PC-3 (cell line): ENCODE measurements at regions not wholly inside any gene's neighbourhood (a gene's known extent, or its start where the extent isn't known, plus 50 kb on each side); places are given as distances from the start of the nearest gene placed in this dataset.

Source experiments
- ATAC-seq: fragments of 200-7000 bp; cut with Tn5 transposase; 2 replicates; pipeline ENCODE4 v1.9.1; 2020; ENCODE audit warnings: mild to moderate bottlenecking, moderate library complexity
- BruUV-seq: library from RNA; stranded (reverse); fragments of 400-500 nt; replicated peaks from 2 replicates; lab custom pipeline; 2021; lab: Mats Ljungman, UMichigan
- CTCF ChIA-PET: fragments of 300-600 bp; sonication (Branson Sonifier 250); formaldehyde crosslinking; loops from one replicate; lab custom pipeline; 2022; ENCODE audit warnings: antibody characterized with exemption; lab: Charles Lee
- POLR2A ChIA-PET: fragments of 300-600 bp; sonication (Branson Sonifier 250); formaldehyde crosslinking; loops from one replicate; lab custom pipeline; 2022; ENCODE audit warnings: antibody characterized with exemption; ENCODE audit not compliant: unreplicated experiment; lab: Charles Lee
- DNase-seq: peaks from one replicate; pipeline ENCODE4 v3.0.0-alpha.2; 2015
- H2AFZ ChIP-seq: fragments of 300-600 bp; sonication (generic); 2 replicates; pipeline ENCODE4 v1.6.0; 2016; ENCODE audit warnings: antibody characterized with exemption, low read length
- H3F3A ChIP-seq: fragments of 300-600 bp; sonication (generic); one replicate; pipeline ENCODE4 v1.6.0; 2017; ENCODE audit warnings: antibody characterized with exemption, low read length, control low read depth, mild to moderate bottlenecking; ENCODE audit not compliant: unreplicated experiment
- H3K27ac ChIP-seq: fragments of 300-600 bp; sonication (generic); 2 replicates; pipeline ENCODE4 v1.5.1; 2016; ENCODE audit warnings: mild to moderate bottlenecking, low read length
- H3K27me3 ChIP-seq: fragments of 300-600 bp; sonication (generic); 2 replicates; pipeline ENCODE4 v1.6.1; 2016; ENCODE audit warnings: low read length, mixed read lengths
- H3K36me3 ChIP-seq: fragments of 300-600 bp; sonication (generic); 2 replicates; pipeline ENCODE4 v1.6.1; 2016; ENCODE audit warnings: low read depth, mixed run types, low read length, mixed read lengths
- H3K4me1 ChIP-seq: fragments of 300-600 bp; sonication (generic); 2 replicates; pipeline ENCODE4 v1.5.1; 2016; ENCODE audit warnings: low read length; ENCODE audit not compliant: insufficient read depth
- H3K4me2 ChIP-seq: fragments of 300-600 bp; sonication (generic); 2 replicates; pipeline ENCODE4 v1.6.0; 2016; ENCODE audit warnings: low read length
- H3K4me3 ChIP-seq: fragments of 300-600 bp; sonication (generic); 2 replicates; pipeline ENCODE4 v1.5.1; 2016; ENCODE audit warnings: mild to moderate bottlenecking, low read length, mixed read lengths
- H3K79me2 ChIP-seq: fragments of 300-600 bp; sonication (generic); 2 replicates; pipeline ENCODE4 v1.6.1; 2017; ENCODE audit warnings: low read length, mixed read lengths
- H3K9ac ChIP-seq: fragments of 300-600 bp; sonication (generic); 2 replicates; pipeline ENCODE4 v1.6.0; 2016; ENCODE audit warnings: mild to moderate bottlenecking, low read length
- H3K9me2 ChIP-seq: fragments of 300-600 bp; sonication (generic); replicated peaks from 2 replicates; pipeline ENCODE4 v1.6.1; 2016; ENCODE audit warnings: mixed run types, low read length, mixed read lengths
- H3K9me3 ChIP-seq: fragments of 300-600 bp; sonication (generic); 2 replicates; pipeline ENCODE4 v1.6.1; 2016; ENCODE audit warnings: low read length, mixed read lengths
- H4K20me1 ChIP-seq: fragments of 300-600 bp; sonication (generic); 2 replicates; pipeline ENCODE4 v1.6.1; 2016; ENCODE audit warnings: low read length, mixed read lengths
- EZH2 ChIP-seq: fragments of 300-600 bp; sonication (generic); IDR thresholded peaks from one replicate; pipeline ENCODE4 v1.6.1; 2017; ENCODE audit warnings: antibody characterized with exemption, mild to moderate bottlenecking, low read length; ENCODE audit not compliant: unreplicated experiment
- EZH2phosphoT487 ChIP-seq: fragments of 300-600 bp; sonication (generic); IDR thresholded peaks from 2 replicates; pipeline ENCODE4 v1.6.1; 2018; ENCODE audit warnings: mild to moderate bottlenecking, antibody characterized with exemption, low read length, borderline replicate concordance
- intact Hi-C: fragments of 100-400 bp; cut with micrococcal nuclease; formaldehyde crosslinking; loops from 2 replicates; pipeline ENCODE4 v1.9.0; 2023
- TF ChIP-seq, protein P1 (sequence below): fragments of 300-600 bp; sonication (generic); conservative IDR thresholded peaks from 2 replicates; pipeline ENCODE4 v1.5.1; 2017; ENCODE audit warnings: antibody characterized with exemption, low read depth, mild to moderate bottlenecking, low read length

DNA sequence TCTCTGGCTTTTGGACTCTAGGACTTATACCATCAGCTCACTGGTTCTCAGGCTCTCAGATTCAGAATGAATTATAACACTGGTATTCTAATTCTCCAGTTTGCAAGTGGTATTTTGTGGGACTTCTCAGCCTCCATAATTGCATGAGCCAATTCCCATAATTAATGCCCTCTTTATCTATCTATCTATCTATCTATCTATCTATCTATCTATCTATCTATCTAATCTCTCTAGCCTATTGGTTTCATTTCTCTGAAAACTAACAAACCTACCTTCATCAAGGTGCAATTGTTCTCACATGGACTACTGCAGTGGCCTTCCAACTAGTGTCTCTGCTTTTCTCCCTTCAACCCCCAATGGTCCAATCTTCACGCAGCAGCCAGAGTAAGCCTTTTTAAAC is 507.4 kb downstream of the ETNK1 start:
- Histone ChIP-seq H4K20me1 (no peaks in the 10 kb centered on the region), H3K9me3 (no peaks in the 10 kb centered on the region), H3K36me3 (no peaks in the 10 kb centered on the region), H3K4me1 (no peaks in the 10 kb centered on the region), H3K79me2 (no peaks in the 10 kb centered on the region), H3K9me2 (no peaks in the 10 kb centered on the region), H3K4me3 (no peak overlapping the region), H3K4me2 (no peak overlapping the region), H3K27me3 (no peaks in the 10 kb centered on the region), H3F3A (no peaks in the 10 kb centered on the region), H3K27ac (no peak overlapping the region), H3K9ac (no peak overlapping the region), H2AFZ (no peak overlapping the region)
- TF ChIP-seq, protein P1, sequence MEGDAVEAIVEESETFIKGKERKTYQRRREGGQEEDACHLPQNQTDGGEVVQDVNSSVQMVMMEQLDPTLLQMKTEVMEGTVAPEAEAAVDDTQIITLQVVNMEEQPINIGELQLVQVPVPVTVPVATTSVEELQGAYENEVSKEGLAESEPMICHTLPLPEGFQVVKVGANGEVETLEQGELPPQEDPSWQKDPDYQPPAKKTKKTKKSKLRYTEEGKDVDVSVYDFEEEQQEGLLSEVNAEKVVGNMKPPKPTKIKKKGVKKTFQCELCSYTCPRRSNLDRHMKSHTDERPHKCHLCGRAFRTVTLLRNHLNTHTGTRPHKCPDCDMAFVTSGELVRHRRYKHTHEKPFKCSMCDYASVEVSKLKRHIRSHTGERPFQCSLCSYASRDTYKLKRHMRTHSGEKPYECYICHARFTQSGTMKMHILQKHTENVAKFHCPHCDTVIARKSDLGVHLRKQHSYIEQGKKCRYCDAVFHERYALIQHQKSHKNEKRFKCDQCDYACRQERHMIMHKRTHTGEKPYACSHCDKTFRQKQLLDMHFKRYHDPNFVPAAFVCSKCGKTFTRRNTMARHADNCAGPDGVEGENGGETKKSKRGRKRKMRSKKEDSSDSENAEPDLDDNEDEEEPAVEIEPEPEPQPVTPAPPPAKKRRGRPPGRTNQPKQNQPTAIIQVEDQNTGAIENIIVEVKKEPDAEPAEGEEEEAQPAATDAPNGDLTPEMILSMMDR: no peak
- TF ChIP-seq EZH2: no peak
- no TSS peak for BruUV-seq
- no peak for ATAC-seq
- ChIA-PET CTCF (no interaction called here), POLR2A (no interaction called here)
- DNase-seq: no peak
- intact Hi-C loops: no loop called here

DNA sequence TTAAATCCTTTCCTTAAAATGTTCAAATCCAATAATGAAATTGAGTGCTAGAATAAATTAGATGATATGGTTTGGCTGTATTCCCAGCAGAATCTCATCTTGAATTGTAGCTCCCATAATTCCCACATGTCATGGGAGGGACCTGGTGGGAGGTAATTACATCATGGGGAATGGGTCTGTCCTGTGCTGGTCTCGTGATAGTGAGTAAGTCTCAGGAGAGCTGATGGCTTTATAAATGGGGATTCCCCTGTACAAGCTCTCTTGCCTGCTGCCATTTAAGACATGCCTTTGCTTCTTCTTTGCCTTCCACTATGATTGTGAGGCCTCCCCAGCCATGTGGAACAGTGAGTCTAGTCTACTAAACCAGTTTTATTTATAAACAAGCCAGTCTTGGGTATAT is 508.5 kb downstream of the ETNK1 start:
- CTCF ChIA-PET: no interaction called here
- ATAC-seq: no peak
- H4K20me1 ChIP-seq: no peaks in the 10 kb centered on the region
- H3K36me3 ChIP-seq: no peaks in the 10 kb centered on the region
- H2AFZ ChIP-seq: no peak overlapping the region
- no peaks in the 10 kb centered on the region for H3K9me3 ChIP-seq
- no peak for TF ChIP-seq EZH2
- TF ChIP-seq, protein P1: no peak
- TF ChIP-seq EZH2phosphoT487: no peak
- intact Hi-C loops: no loop called here
- H3K27me3 ChIP-seq: no peaks in the 10 kb centered on the region
- DNase-seq: no peak
- POLR2A ChIA-PET: no interaction called here
- H3F3A ChIP-seq: no peaks in the 10 kb centered on the region
- no peak overlapping the region for H3K4me3 ChIP-seq
- no peaks in the 10 kb centered on the region for H3K9me2 ChIP-seq
- no peaks in the 10 kb centered on the region for H3K79me2 ChIP-seq
- no peak overlapping the region for H3K4me2 ChIP-seq
- BruUV-seq: no TSS peak
- H3K27ac ChIP-seq: no peak overlapping the region
- no peak overlapping the region for H3K9ac ChIP-seq
- H3K4me1 ChIP-seq: no peaks in the 10 kb centered on the region

DNA sequence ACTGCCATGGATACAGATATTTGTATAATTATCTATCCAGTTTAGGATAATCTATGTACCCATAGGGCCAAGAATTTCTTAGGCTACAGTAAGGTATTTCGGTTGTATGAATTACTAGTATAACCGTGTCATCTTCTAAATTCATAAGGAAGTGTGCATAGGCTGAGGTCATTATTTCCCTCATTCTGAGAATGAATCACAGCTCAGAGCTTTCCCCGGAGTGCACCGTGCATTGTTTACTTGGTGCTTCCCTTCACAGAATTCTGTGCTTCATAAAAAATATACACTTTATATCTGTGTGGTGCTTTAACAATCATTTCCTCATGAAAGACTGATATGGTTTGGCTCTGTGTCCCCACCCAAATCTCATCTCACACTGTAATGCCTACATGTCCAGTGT is 514.1 kb downstream of the ETNK1 start:
- no peak overlapping the region for H2AFZ ChIP-seq
- no peak overlapping the region for H3K27ac ChIP-seq
- H3K36me3 ChIP-seq: no peaks in the 10 kb centered on the region
- DNase-seq (no peak), ATAC-seq (no peak)
- H3K4me3 ChIP-seq: no peak overlapping the region
- POLR2A ChIA-PET: no interaction called here
- no peaks in the 10 kb centered on the region for H3K9me3 ChIP-seq
- H3F3A ChIP-seq: no peaks in the 10 kb centered on the region
- CTCF ChIA-PET: no interaction called here
- no TSS peak for BruUV-seq
- no peaks in the 10 kb centered on the region for H4K20me1 ChIP-seq
- no peak overlapping the region for H3K4me2 ChIP-seq
- no peaks in the 10 kb centered on the region for H3K27me3 ChIP-seq
- H3K9me2 ChIP-seq: no peaks in the 10 kb centered on the region
- H3K79me2 ChIP-seq: no peaks in the 10 kb centered on the region
- no peaks in the 10 kb centered on the region for H3K4me1 ChIP-seq
- intact Hi-C loops: no loop called here
- no peak overlapping the region for H3K9ac ChIP-seq
- TF ChIP-seq, protein P1: no peak
- no peak for TF ChIP-seq EZH2phosphoT487
- TF ChIP-seq EZH2: no peak
